ENCODE measurements at regions not wholly inside any gene's neighbourhood (a gene's known extent, or its start where the extent isn't known, plus 50 kb on each side); places are given as distances from the start of the nearest gene placed in this dataset.

GRCh38 chr12:19834592-19834991 is 395.3 kb downstream of the AEBP2 start:
- DNase-seq, result no peak

DNA sequence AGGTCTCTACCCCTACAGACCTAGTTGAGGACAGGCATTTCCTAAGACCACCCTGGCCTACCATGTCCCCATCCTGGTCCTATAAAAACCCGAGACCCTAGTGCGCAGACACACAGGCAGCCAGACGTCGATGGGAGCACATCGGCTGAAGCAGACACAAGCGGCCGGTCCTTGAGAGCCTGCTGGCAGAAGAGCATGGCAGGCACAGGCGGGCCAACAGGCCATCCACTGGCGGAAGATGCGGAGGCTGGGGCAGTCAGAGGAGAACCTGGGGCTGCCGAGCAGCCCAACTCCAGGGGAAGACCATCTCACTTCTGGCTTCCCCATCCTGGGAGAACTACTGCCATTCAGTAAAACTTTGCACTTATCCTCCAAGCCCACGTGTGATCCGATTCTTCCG is 396.8 kb downstream of the AEBP2 start:
- no peak for DNase-seq

- no peak for DNase-seq
Measured at GRCh38 chr12:19836456-19836855, 397.2 kb downstream of the AEBP2 start.

DNA sequence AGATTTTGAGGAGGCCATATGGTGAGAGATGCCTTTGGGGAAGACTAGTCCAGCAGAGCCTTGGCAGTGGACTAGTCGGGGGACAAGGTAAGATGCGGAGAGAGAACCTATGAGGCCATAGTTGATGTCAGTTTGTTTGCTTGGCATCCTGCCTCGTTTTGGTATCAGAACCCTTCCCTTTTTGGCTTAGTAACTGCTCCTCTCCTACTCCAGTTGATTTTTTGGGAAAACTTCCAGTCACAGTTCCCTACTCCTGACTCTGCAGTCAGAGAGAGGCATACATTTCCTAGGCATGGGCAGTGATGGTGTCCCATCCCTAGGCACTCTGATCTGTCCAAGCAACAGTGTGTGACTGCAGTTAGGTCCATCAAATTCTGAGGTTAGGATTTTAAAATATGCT is 398.3 kb downstream of the AEBP2 start:
- no peak for DNase-seq

DNA sequence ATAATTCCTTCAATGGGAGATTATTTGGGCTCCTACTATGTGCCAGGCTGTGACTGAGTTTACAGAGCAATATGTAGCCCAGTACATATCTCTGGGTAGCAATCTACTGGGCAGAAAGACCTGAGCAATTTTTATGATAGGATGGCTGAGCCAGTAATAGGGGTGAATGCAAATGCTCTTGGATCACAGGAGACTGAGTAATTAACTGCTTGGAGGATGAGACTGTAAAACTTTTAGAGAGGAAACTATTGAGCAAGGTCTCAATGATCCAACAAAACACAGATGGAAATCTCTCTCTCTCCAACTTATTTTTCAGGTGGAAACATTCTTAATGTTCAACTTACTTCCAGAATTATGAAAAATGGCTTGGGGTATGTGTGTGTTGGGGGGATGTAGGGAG is 402.2 kb downstream of the AEBP2 start:
- DNase-seq, result no peak

- DNase-seq, result no peak
Measured at GRCh38 chr12:19842116-19842515, 402.8 kb downstream of the AEBP2 start.

DNA sequence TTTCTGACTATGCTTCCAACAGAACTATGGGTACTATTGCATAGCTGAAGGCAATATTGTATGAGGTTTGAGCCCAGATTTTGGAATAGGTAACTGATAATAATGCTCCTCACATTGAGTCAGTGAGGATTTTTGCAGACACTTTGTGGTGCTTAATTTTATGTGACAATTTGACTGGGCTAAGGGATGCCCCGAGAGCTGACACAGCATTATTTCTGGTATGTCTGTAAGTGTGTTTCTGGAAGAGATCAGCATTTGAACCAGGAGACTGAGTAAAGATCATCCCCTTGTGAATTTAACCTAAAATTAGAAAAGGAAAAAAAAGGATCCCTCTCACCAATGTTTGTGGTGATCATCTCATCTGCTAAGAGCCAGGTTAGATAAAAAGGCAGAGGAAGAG is 404.9 kb downstream of the AEBP2 start:
- DNase-seq, result no peak

DNA sequence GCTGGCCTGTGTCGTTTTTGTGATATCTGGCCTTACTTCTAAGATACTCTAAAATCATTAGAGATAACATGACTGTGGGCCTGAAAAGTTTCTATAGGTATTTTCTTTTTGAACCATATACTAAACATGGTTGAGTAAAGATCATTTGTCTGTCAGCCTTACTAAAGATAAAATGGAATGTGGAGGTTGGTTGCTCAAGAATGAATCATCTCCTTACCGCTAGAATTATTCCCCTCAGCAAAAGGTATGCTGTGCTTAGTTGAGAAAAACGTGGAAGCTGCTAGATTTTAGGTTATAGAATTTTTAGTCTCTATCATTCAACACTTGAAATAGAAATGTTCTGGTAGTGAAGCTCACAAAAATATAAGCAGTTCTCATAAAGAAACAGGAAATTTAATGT is 407.3 kb downstream of the AEBP2 start:
- DNase-seq, result no peak

GRCh38 chr12:19847294-19848059 is 408.2 kb downstream of the AEBP2 start:
- DNase-seq, result no peak

GRCh38 chr12:19848421-19848820 is 409.1 kb downstream of the AEBP2 start:
- DNase-seq, result no peak

DNA sequence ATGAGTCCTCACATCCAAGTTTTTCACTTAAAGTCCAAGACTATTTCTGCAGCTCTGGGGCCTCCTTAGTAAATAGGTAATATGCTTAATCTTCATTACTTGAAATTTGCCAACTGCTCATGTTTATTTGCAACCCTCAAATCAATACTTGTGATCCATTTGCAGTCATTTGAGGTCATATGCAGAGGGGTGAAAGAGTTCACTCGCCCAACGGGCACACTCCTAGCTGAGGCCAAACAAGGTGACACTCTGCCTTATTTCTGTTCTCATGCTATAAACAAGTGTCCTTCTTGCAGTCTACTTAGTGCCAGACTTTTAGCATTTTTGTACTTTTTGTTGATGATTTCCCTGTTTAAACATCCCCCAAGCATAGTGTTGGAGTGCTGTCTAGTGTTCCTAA is 409.9 kb downstream of the AEBP2 start:
- DNase-seq, result no peak

GRCh38 chr12:19850346-19851065 is 411.2 kb downstream of the AEBP2 start:
- peak; percentile 50 for DNase-seq

DNA sequence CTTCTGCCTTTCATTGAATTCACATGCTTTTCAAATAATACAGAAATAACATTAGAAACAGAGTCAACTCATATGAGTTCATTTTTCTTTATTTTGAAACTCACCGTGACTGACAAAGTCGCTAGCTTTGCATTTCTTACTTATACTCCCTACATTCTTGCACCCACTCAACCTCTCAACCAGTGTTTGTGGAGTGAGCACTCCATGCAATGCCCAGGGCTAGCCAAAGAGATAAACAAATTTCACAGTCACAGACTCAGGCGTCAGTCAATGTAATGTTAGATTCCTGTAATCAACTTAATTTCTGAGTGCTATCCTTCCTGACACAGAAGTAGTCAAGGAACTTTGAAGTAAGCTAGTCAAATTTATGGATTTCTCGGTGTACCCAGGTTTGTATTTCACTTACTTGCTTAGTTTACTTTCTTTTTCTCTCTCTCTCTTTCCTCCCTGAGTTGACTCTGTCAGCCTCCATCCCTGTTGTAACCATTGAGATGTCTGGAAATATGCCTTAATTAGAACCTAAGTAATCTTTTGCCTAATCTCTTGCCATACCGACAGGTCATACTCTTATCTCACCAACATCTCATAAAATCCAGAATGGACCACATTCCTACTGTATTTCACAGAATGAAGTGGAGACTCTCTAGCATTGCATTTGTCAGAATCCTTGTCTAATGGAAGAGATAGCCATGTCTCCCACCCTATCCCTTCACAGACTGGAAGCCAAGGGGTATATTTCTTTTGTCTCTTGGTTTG is 413.0 kb downstream of the AEBP2 start:
- no peak for DNase-seq

GRCh38 chr12:19855851-19856250 is 416.6 kb downstream of the AEBP2 start:
- DNase-seq, result no peak

GRCh38 chr12:19856389-19856788 is 417.1 kb downstream of the AEBP2 start:
- no peak for DNase-seq

DNA sequence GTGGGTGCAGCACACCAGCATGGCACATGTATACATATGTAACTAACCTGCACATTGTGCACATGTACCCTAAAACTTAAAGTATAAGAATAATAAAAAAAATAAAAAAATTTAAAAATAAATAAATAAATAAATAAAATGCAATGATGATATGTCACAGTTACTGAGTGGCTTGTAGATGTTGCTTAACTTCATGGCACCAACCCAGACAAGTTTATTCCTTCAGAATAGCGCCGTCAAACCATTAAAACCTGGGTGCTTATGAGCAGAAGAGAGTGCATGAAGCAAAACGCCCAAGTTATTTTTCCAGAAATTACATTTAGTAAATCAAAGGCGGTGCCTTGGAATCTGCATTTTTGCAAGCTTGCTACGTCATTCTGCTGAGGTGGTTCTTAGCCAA is 417.9 kb downstream of the AEBP2 start:
- no peak for DNase-seq

DNA sequence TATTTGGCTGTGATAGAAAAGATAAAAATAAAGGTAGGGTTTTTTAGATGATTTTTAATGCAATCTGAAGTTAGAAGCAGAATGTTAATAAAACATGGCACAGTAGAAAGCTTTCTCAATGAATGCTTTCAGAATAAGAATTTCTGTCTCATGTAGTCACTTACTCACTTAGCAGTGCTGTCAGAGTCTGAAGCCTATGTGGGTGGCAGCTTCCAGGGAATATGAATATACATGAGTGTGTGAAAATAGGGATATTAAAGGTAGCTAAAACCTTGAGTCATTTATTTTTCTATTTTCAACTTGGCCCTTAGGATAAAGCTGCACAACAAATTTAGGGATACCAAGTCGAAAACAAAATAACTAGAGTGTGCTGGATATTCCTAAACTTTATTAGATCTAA is 427.9 kb downstream of the AEBP2 start:
- DNase-seq, result no peak

- DNase-seq, result no peak
Measured at GRCh38 chr12:19867970-19868369, 428.7 kb downstream of the AEBP2 start.

- DNase-seq, result no peak
Measured at GRCh38 chr12:19869413-19869812, 430.1 kb downstream of the AEBP2 start.

GRCh38 chr12:19872621-19873540 is 433.6 kb downstream of the AEBP2 start:
- no peak for DNase-seq

- DNase-seq, result no peak
Measured at GRCh38 chr12:19880076-19880475, 440.8 kb downstream of the AEBP2 start.

- DNase-seq, result no peak
Measured at GRCh38 chr12:19880721-19881120, 441.4 kb downstream of the AEBP2 start.

DNA sequence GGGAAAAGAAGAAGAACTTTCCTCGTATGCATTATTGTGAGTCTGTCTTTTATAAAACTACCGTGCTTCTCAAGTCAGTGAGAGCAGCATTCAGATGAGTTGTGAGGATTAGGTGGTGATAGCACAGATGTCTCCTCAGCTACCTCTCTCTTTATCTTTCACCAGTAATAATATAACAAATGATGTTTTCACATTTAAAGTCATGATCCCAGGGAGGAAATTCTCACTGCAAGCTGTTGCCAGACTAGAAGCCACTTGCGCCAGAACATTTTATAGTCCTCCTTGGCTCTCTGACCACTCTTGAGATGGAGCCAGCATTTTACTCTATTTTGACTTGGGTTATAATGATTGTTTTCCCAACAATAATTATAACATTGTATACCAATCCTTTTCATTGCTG is 443.1 kb downstream of the AEBP2 start:
- no peak for DNase-seq
